HG03139 (cell line): ENCODE measurements at regions not wholly inside any gene's neighbourhood (a gene's known extent, or its start where the extent isn't known, plus 50 kb on each side); places are given as distances from the start of the nearest gene placed in this dataset.
A peak's percentile ranks its signal among the peaks of the same experiment; 100 is the strongest.

ENCODE experiments used
- ATAC-seq: cut with Tn5 transposase; IDR thresholded peaks from one replicate; pipeline ENCODE4 v1.9.1; 2021; ENCODE audit not compliant: unreplicated experiment

DNA sequence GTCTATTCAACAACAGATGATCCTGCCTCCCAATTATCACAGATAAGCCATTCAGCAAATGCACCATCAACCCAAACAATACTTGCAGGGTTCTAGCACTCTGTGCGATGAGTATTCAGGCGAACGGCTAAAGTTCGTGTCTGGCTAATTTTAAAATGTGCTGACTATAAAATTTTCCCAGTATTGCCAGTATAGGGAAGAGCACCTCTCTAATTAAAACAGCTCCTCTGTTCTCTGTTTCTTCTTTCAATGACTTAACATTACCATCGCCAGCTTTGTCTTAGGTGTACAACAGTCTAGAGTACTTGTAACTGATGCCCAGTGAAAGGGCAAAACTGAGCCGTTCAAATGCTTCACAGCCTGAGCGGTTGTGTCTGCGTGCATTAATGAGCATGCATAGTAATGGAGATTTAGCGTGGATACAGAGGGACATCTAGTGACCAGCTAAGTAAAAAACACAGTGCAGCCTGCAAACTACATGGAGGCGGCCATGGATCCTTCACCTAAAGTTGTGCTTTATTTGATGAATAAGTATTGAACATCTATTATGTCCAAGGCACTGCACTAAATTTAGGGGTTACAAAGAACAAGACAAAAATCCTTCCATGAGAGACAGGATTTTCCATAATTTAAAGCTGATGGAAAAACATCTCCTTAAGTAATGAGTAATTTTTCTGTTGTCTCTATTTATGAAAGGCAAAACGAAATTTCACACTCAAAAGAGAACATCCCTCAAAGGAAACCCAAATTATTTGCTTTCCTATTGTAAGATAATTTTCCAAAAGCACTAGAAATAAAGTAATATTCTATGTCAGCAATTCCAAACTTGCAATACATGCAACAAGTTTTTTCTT is 120.0 kb downstream of the SETD4 start:
- no peak for ATAC-seq

DNA sequence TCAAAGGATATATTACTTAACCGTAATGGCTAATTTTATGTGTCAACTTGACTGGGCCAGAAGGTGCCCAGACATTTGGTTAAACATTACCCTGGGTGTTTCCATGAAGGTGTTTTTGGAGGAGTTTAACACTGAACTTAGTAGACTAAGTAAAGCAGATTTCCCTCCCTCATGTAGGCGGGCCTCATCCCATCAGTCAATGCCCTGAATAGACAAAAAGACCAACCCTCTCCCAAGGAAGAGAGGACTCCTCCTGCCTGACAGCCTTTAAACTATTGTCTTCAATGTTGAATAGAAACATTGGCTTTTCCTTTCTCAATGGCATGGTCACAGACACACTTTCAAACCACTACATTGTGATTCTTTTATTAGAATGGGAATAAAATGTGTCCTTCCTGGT is 121.9 kb downstream of the SETD4 start:
- no peak for ATAC-seq

DNA sequence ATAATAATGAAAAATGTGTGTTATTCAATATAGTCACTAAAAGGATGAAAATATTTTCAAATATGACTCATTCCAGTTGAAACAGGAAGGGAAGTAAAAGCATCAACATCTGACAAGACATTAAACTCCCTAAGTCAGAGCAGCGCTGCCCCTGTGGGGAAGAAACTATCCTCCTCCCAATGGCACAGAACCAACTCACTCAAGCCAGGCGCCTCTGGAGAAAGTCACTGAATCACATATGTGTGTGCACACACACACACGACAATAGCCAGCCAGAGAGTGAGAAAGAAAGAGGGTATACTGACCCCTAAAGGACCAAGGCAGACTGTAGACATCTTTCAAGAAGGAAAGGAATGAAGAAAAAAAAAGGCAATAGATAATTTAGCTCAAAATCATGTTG is 126.9 kb downstream of the SETD4 start:
- no peak for ATAC-seq

DNA sequence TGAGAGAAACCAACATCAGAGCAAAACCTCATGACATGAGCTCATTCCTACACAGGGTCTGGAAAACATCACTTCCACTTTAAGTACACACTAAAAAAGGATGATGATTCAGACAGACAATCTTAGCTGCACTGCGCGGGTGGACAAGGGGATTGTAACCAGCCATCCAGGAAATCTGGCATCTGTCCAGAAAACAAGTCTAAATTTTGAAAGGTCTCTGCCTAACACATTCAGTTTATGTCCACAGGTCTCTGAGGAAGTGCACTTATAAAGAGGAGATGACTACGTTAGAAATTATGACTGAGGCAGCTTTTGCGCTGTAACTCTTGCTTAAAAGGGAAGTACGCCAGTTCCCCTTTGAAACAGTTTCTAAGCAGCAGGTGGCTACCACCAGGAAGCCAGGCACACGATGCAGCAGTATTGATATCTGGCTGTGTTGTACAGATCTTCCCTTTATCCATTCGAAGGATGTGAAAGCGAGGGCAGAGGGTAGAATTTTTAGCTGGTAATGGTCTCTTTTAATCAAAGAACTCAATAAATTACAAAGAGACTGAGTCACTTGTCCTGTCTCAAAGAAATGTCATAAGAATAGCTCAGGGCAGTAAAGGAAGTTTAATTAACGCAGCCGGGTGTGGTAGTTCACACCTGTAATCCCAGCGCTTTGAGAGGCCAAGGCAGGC is 128.0 kb downstream of the SETD4 start:
- ATAC-seq: peak; percentile 72

DNA sequence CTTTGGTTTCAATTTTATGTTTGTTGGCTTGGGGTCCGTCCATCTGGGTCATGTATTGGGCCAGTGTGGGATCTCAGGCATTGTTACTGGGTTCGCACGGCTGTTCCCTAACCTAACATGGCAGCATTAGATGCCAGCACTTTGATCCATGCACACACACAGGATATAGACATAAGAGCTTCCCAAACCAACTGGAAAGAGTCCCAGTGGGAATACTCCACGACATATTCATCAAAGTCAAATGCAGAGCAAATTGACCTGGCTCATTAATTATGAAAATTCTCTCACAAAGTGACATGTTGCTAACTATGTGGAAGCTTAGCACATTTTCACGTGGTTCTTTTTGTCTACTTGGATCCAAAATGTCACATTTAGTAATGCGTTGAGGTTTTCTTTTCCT is 130.4 kb downstream of the SETD4 start:
- ATAC-seq: no peak

DNA sequence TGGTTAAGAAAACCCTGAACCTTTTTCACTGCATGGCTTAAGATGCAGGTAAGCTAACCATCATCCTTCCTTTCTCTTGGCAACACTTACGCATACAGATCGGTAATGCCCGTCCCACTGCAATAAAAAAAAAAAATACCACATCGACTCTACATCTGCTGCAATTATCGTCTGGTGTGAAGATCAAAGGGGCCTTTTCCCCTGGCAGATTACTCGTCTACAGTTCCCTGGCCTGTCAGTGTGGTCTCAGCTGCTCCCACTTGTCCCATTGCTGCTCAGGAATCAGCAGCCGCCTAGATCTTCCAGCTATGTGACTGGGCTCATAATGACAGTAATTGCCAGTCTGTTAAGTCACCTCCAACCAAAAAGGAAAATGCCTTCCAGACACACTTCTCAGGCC is 133.1 kb downstream of the SETD4 start:
- ATAC-seq: no peak

DNA sequence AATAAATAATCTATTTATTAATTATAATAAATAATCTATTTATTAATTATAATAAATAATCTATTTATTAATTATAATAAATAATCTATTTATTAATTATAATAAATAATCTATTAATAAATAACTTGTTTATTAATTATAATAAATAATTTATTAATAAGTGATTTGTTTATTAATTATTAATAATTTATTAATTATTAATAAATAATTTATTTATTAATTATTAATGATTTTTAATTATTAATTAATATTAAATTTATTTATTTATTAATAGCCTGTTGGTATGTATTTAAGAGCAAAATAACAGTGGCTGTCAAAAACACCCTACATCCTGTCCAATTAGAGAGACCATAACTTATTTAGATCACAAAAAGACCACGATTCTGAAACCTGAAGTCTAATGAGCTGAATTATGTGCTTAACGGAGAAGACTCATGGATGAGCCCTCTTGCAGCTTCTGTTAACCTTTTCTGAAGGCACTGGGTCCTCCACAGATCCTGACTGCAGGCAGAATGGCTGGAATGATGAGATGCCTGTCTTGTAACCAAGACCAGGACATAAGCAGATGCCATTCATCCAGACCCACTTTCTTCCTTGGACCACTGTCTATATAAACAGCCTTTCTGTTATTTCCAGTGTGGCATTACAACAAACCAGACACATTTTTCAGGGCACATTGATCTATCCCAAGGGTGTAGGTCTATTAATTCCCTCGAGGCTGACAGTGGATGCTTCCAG is 134.2 kb downstream of the SETD4 start:
- ATAC-seq: no peak

DNA sequence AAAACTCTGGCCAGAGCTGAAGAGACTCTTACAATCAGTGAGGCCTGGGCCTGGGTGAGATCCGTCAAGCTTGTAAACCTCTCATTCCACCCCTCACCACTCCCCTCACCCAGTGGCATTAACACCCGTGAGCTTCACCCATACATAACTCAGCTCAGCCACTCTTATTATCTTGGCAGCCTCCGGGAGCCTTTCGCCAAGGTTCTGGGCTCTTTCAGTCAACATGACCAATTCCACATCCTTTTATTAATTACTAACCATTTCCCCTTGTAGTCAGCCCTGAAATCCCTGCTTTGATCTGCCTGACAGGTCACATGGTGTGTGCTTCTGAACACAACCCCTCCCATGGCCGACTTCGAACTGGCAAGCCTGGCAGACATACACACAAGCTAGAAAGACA is 134.8 kb downstream of the SETD4 start:
- no peak for ATAC-seq

DNA sequence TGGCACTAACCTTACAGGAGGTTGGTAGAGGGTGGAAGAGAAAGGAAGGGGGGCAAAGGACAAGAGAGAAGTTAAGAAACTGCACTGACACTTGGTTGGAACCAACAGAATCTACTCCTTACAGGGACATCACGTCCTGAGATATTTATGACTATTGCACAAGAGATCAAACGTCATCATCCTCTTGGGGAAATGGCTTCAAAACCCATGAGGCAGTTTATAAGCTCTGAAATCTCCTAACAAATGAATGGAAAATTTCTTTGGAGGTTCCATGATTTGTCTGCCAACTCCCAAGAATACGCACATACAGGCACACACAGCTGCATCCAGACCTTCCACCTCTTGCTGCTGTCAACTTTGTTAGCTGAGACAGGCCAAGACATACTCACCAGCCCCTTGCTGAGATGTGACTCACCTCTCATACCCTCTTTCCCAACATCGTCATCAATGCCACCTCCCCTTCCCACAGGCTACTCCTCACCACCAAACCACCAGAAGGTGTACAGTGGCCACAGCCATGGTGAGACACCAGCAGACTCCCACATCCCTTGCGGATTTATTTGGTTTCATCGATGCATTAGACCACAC is 135.5 kb downstream of the SETD4 start:
- ATAC-seq: no peak

DNA sequence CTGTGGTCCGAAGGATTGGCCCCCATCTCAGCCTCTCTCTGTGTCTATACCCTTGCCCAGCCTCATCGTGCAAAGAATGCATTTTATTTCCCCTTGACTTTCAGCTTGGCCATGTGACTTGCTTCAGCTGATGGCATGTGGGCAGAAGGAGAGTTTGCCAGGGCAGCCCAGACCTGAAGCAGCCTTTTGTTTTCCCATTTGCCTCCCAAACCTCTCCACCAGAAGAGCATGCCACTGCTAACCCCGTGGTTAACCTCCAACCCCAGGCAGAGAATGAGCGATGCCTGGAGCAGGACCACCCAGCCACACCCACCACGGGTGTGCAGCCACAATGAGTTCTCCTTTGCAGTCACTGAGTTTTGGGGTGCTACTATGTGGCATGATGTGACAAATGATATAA is 136.4 kb downstream of the SETD4 start:
- no peak for ATAC-seq

DNA sequence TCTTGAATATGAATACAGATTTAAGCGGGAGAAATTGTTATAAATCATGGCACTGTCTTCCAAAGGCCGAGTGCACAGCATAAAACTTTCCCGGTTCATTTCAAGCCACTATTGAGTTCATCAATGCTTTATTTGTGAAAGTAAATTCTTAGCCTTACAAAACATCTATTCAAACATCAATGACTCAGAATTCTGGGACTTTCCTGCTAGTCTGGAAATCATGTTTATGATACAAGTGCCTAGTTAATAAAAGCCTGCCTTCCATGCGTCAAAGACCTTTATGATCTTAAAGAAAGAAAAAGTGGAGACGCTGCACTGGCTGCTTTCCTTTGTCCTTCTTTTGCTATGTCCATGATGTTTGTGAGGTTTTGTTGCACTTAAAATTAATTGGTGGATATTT is 137.7 kb downstream of the SETD4 start:
- no peak for ATAC-seq

DNA sequence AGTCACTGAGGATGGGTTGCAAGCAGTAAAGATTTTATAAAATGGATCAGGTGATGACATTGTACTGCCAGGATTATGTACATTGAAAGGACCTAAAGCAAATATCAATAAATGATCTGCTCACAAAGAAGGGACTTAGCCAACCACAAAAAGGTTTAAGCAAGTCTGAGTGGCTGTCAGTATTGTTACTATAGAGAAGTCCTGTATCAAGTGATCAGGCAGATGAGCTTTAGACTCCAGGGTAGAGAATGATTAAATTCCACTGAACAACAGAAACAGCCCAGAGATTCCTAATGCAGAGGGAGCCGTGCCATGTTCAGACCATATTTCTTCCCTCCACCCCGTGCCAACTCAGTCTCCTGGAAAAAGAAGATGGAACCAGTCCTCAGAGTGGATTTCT is 138.9 kb downstream of the SETD4 start:
- ATAC-seq: no peak

DNA sequence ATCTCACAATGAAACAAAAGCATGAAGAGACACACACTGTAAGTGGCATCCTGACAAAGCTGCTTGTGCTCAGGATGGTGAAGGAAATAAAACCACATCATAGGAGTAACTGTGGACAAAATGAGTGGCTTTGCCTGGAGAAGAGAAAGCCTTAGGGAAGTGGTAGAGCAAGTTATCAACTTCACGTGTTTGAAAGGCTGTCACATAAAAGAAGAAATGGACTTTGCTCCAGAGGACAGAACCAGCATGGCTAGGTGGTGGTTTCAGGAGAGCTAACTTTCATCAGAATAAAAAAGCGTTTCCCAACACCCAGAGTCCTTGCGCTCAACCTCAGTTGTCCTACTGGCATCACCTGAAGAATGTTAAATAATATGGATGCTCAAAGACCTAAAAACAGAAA is 139.9 kb downstream of the SETD4 start:
- ATAC-seq: no peak

DNA sequence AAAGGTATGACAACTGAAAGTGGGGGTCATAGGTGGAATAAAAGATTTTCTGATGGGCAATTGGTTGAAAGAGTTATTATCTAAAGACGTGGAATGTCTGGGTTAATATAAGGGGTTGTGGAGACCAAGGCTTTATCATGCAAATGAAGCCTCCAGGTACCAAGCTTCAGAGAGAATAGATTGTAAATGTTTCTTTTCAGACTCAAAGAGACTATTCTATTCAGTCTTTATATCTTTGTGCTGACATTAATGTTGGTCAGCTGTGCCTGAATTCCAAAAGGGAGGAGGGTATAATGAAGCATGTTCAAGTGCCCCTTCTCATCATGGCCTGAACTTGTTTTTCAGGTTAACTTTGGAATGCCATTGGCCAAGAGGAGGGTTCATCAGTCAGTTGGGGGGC is 145.3 kb downstream of the SETD4 start:
- no peak for ATAC-seq

DNA sequence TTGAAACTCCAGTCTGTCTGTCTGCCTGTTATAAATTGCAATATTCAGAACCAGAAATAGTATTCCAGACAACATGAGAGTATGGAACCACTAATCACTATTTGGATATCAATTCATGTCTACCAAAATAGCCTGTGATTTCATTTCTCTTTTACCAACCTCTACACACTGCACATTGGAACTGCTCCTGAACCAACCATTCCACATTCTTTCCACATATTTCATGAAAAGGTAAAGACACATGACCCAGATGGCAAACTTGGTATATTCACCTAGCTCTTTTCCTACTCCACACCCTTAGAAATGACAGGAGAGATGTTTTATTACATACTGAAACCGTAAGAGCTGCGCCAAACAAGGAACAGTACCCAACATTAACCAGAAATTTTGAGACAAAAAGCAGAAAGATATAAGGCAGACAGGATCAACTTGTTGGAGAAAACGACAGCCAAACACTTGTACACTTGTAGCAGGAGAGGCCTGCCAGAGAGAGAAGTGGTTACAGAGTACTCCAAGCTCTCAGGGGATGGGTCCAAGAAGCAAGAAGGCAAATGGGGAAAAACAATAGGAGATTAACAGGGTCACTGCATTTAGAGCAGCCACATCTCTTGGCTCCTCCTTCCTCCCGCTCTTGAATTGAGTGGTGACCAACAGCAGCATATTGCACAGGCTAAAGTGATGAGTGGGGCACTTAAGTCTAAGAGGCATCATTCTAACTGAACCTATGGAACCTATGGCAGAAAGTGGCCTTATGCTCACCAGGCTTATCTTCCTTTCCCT is 148.7 kb downstream of the SETD4 start:
- ATAC-seq: no peak

DNA sequence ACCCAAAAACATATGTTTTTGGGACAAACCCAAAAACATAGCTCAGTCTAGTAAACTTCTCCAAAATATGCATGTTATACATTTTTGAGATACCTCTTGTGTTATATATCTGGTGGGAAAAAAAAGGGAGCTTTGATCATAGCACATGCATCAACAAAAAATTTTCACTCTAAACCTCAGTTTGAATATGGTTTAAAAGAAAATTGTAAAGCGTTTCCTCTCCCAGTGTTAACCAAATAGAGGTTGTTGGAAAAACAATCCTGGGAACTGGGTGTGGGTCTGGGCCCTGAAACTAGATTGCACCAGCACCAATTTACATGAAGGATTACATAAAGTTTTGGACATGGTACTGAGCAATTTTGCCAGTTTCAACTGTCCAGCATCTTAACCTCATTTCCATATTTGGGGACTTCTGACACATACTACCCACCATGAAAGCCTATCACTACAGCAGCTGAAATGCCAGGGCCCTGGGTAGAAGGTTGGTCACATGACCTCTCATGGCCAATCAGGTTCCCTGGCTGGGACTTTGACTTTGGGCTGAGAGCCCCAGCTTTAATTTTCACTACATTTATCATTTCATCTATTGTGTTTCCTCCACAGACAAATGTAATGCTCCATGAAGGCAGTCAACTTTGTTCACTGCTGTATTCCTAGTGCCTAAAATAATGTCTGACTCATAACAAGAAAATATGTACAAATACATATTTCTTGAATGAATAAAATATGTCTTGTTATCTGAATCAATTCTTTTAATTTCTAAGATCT is 150.7 kb downstream of the SETD4 start:
- ATAC-seq: no peak

DNA sequence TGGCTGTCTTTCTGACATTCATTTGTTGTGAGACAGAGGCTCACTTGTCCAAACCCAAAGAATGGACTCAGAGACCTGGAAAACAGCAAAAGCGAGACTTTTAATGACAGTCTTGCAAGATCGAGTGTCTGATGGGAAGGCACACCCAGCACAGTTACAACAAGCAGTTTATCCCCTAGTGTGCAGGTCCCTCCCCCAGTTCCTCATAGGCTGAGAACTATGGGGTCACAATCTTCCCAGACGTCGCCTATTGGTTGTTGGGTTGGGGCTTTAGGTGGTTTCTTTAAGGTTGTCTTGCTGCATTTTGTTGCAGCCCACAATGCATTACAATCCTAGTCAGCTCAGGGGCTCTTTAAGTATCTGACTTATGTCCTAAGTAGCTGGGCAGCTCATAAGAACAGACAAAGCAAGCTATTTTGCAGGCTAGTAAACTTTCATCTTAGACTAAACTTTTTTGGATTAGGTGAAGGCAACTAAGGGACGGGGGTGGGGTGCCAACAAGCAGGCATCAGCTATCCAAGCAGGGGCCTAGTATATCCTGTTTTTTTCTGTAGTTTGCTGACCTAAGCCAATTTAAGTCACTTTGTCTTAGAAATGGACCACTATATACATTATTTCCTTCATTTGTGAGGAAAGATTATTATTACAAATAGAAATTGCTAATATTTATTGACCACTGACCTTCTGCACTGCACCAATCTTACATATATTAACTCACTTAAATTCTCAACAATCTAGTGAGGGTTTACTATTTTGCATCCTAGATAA is 151.8 kb downstream of the SETD4 start:
- no peak for ATAC-seq

DNA sequence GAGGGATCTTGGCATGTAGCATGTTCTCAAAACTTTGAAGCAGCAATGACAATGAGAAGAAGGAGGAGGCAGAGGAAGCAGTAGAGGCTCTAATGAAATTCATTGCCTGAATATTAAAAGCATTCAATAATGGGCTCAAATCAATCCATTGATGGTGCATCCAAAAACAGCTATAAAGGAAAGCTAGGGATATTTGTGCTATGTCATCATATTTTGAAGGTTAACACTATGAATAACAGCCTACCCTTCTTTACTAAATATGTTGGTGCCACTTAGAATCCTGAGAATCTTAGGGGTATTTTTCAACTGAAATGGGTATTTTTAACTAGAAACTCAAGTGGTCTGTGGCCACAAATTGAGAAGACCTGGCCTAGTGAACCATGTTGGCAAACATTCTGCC is 153.7 kb downstream of the SETD4 start:
- no peak for ATAC-seq

DNA sequence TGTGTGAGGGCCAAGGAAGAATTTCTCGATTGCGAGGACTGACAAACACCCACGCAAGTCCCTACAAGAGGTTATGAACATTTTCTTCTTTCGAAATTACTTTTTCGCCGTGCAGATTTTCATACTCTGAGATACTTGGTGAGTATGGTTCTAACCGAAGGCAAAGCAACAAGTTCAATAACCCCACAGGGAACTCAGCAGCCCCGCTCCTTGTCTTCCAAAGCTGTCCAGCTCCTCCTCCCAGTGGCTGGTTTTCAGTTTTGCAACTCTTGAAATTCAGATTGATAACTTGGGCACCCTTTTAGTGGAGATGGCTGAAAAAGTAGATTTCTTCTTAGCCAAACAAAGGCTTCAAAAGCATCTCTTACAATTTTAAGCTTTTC is 154.4 kb downstream of the SETD4 start:
- ATAC-seq: no peak
